Right cardiac atrium (tissue), 5 donors: ENCODE measurements at regions not wholly inside any gene's neighbourhood (a gene's known extent, or its start where the extent isn't known, plus 50 kb on each side); places are given as distances from the start of the nearest gene placed in this dataset.

Experiments used
- ATAC-seq, 2 donors: fragments of 200-7000 bp; cut with Tn5 transposase; one replicate each; pipeline versions ENCODE4 v1.8.0 to v1.9.1; 2020; ENCODE audit warnings: moderate library complexity in 2 of 2, mild to moderate bottlenecking in 1 of 2
- DNase-seq, 3 donors: peaks; one replicate each; pipeline ENCODE4 v3.0.0-alpha.2; 2020
- H3K27ac ChIP-seq: one replicate; pipeline ENCODE4 v1.5.1; 2013; ENCODE audit warnings: mild to moderate bottlenecking, low read length, control low read depth, moderate library complexity
- H3K27me3 ChIP-seq: one replicate; pipeline ENCODE4 v1.6.1; 2013; ENCODE audit not compliant: control insufficient read depth, insufficient read depth
- H3K4me1 ChIP-seq: one replicate; pipeline ENCODE4 v1.6.1; 2013; ENCODE audit warnings: low read length; ENCODE audit not compliant: control insufficient read depth, insufficient read depth
- H3K4me3 ChIP-seq: one replicate; pipeline ENCODE4 v1.5.1; 2013; ENCODE audit warnings: low read length, control low read depth
- H3K9me3 ChIP-seq: one replicate; pipeline ENCODE4 v1.6.1; 2013; ENCODE audit warnings: low read length; ENCODE audit not compliant: control insufficient read depth
- WGBS: extraction: QIAGEN DNeasy Blood & Tissue Kit; methylation state at CpG from one replicate; pipeline ENCODE4 v1.1.7; 2013; 5-methylcytosine and 5-hydroxymethylcytosine counted together
- intact Hi-C, 4 donors: fragments of 100-400 bp; cut with DNase I; formaldehyde crosslinking; loops; one replicate each; pipeline versions ENCODE4 v1.11.0 to v1.14.0; 2022 to 2023
- donor health status: healthy with polysubstance abuse.
- donor health status: DM: no; HTN: yes; CAD: no.
- donor health status: DM: no; HTN: no; CAD: no.
- donor health status: DM: no; HTN: yes; CAD: no; lungs with severe emphysema.
- donor health status: DM: yes; HTN: yes; CAD: no.

DNA sequence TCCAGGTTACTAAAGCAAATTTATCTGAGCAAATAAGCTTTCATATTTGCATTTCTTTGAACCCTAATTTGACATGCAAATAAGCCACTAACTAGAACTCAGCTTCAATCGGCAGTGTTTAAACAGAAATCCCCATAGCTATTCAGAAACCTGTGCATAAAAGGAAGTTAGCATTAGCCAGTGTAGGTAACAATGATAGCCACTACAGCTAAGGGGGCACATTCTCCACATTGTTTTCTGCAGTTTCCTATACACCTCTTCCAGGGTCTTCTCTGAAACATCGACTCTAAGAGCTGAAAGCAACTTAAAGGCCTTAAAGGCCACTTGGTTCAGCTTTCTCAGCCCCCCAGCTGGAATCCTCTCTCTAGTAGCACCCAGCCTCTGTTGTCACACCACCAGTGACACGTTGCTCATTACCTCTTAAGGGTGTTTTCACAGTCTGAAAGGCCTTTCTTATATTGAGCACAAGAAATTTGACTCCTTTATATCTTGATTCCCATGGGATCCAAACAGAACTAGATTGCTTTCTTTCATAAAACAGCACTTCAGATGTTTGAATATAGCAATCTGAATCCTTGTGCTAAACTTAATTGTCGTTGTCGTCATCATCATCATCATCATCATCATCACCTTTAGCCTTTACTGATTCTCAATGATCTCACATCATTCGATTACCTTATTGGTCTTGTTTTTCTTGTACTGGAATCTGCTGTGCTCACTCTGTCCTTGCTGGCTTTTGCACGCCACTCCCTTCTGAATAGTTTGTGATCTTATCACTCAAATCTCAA lies 93.9 kb upstream of the DAB1 start:
- Histone ChIP-seq H3K4me1 (no peaks in the 10 kb centered on the region), H3K27ac (no peak overlapping the region), H3K9me3 (no peaks in the 10 kb centered on the region), H3K4me3 (no peak overlapping the region), H3K27me3 (no peaks in the 10 kb centered on the region)
- intact Hi-C loops: no loop called here
- DNase-seq: no peak
- 58% methylated on average over 7 of the region's 7 CpGs for WGBS
- no peak for ATAC-seq

DNA sequence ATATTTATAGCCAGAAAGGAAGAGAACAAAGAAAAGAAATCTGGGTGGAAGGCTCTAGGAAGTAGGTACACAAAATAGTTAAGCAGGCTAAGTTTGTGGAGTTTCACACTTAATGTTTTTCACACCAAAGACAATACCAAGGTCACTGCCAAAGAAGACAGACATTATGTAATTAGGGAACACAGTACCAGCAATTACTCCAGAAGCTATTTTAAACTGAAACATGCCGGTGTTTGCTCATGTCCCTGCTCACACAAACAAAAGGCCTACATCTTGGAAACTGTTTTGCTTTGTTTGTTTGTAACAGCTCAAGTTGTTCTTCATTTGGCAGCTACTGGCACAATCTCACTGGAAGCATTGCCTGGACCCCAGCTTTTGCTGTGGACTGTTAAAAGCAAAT lies 88.5 kb upstream of the DAB1 start:
- no peaks in the 10 kb centered on the region for H3K4me1 ChIP-seq
- H3K4me3 ChIP-seq: no peak overlapping the region
- H3K27me3 ChIP-seq: no peaks in the 10 kb centered on the region
- WGBS: 19% methylated on average over 1 of the region's 1 CpG
- no peak overlapping the region for H3K27ac ChIP-seq
- intact Hi-C loops: no loop called here
- no peak for DNase-seq
- ATAC-seq: no peak
- no peaks in the 10 kb centered on the region for H3K9me3 ChIP-seq

DNA sequence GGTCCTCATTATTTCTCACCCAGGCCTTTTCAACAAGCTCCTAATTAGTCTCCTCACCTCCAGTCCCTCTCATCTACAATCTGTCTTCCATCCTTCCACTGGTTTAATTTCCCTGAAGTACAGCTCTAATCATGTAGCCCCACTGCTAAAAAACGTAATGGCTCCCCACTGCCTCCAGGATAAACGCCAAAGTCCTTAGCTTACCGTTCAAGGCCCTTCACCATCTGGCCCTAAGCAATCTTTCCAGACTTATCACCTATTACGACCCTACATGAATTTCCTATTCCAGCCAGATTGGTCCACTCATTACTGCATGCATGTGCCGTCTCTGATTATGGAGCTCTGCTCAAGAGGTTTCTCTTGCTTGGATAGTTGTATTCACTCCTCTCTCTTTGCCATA lies 83.1 kb upstream of the DAB1 start:
- intact Hi-C loops: no loop called here
- H3K27ac ChIP-seq: no peak overlapping the region
- ATAC-seq (no peak), DNase-seq (no peak)
- H3K4me1 ChIP-seq: no peaks in the 10 kb centered on the region
- no peak overlapping the region for H3K4me3 ChIP-seq
- 67% methylated on average over 5 of the region's 5 CpGs for WGBS
- H3K9me3 ChIP-seq: no peaks in the 10 kb centered on the region
- H3K27me3 ChIP-seq: no peaks in the 10 kb centered on the region

DNA sequence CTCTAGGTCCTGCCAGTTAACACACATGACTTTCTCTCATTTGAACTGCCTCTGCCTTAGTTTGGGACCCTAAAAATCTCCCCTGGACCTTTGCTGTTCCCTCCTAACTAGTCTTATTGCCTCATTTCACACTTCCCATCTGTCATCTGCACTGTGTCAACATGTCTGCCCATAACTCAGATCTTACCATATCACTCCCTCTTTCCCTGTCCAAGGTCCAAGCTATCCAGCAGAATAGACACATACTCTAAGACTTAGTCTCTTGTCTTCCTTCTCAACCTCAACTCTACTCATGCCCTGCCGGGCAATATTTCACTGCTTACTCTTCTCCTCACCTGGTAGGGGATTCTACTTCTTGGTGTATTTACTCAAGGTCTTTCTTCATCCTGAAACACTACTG lies 79.5 kb upstream of the DAB1 start:
- Histone ChIP-seq H3K4me3 (no peak overlapping the region), H3K9me3 (no peaks in the 10 kb centered on the region), H3K4me1 (no peaks in the 10 kb centered on the region), H3K27me3 (no peaks in the 10 kb centered on the region), H3K27ac (no peak overlapping the region)
- DNase-seq (no peak), ATAC-seq (no peak)
- WGBS: 87% methylated on average over 1 of the region's 1 CpG
- intact Hi-C loops: no loop called here

DNA sequence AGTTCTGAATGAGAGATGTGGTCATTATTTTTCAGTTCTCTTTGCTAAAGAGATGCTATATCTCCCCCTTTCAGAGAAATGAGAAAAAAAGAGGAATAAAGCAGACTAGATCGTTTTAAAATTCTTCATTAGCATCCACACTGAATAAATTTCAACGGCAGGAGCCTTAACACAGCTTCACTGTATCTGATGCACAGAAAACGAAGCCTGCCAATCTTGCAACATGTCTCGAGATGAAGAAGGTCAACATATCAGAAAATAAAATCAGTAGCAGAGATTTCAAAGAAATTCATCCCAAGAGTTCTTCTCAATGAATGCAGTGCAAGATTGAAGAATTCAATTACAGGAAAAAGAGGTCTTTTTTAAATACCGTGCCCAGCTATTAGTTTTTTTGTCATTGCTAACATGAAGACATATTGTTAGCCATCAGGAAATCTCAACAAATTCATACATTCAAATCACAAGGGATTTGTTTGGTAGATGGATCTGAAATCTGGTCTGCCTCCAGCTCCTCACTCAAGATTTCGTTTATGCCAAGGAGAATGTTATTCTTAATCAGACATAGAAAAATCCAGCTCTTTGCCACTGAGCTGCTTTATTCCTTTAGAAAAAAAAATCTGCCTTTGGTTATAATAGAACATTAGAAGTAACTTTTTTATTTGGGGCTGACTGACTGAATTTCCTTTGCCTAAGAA lies 76.4 kb upstream of the DAB1 start:
- no peaks in the 10 kb centered on the region for H3K27me3 ChIP-seq
- H3K4me1 ChIP-seq: peaks cover 2% of the 10 kb centered on the region
- intact Hi-C loops: no loop called here
- 65% methylated on average over 6 of the region's 6 CpGs for WGBS
- no peak for DNase-seq
- ATAC-seq: no peak
- no peak overlapping the region for H3K27ac ChIP-seq
- no peak overlapping the region for H3K4me3 ChIP-seq
- H3K9me3 ChIP-seq: no peaks in the 10 kb centered on the region

DNA sequence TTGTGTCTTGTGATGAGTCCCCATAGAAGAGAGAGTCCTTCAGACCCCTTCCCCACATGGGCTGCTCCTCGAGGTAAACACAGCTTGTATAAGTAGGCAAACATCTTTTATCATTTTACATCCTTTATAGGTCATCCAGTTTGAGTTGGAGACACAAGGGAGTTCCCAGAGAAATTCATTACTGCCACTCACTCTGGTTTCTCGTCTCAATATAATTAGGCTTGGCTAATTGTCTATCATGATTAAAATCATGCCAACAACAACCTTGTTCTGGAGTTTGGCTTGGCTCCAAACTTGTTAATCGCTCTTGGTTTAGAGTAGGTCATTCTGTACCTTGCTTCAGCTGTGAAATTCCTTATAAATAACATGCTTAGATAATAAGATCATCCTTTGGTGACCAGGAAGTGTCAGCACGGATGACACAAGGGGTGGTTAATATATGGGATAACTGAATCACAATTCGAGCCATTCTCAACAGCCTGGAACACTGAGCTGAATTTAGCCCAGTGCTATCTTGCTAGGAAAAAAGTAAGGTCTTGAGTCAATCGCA lies 70.7 kb upstream of the DAB1 start:
- Histone ChIP-seq H3K4me3 (no peak overlapping the region), H3K4me1 (peaks cover 2% of the 10 kb centered on the region), H3K9me3 (no peaks in the 10 kb centered on the region), H3K27me3 (no peaks in the 10 kb centered on the region), H3K27ac (no peak overlapping the region)
- no peak for DNase-seq
- no peak for ATAC-seq
- 26% methylated on average over 6 of the region's 6 CpGs for WGBS
- intact Hi-C loops: no loop called here

DNA sequence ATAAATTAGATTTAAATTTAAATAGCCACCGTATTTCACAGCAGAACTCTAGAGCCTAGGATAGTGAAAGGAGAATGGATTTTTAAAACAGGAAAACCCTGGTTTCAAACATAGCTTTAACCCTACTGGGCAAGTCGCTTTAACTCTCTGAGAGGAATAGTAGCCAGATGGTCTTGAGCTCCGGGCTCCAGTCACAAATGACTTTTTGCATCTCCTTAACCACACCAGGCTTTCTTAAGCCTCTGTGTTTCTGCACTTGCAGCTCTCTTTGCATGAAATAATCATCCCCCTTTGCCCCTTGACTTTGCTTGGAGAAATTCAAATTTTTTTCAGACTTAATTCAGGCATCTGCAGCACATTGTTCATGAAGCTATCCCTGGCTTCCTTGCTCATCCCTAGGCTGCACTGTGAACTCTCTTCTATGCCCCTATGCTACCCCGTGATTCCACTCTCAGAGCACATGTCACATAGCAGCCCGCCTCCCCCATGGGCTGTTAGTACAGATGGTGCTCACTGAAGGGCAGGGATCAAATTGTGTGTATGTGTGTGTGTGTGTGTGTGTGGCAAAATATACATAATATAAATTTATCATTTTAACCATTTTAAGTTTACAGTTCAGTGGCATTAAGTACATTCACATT lies 68.8 kb upstream of the DAB1 start:
- intact Hi-C loops: no loop called here
- Histone ChIP-seq H3K27me3 (no peaks in the 10 kb centered on the region), H3K9me3 (no peaks in the 10 kb centered on the region), H3K27ac (no peak overlapping the region), H3K4me3 (no peak overlapping the region), H3K4me1 (peaks cover 2% of the 10 kb centered on the region)
- ATAC-seq: no peak
- DNase-seq: no peak
- 62% methylated on average over 5 of the region's 5 CpGs for WGBS

DNA sequence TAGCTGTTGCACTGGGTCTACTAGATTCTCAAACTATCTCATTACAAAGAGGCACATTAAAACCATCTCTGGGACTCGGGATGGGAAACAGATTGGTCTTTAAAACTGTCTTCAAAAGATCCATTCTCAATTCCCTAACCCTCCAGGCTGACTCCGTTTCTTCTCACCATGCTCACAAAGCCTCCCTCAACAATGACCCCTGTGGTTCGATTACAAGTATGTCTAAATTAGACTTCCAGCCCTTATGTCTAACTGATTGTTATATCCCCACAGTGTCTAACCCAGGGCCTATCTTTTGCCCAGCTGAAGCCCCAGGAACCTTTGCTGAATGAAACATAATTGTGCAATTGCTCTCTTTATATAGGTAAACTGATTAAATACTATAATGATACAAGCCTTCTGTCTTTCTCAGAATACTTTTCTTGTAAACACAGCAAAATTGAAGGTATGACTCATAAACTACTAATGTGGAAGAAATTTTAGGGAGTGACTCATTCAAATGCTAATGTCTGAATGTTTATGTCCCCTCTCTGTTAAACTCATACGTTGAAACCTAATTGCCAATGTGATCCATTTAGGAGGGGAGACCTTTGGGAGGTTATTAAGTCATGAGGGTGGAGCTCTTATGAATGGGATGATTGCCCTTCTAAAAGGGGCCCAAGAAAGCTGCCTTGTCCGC lies 65.6 kb upstream of the DAB1 start:
- no peaks in the 10 kb centered on the region for H3K9me3 ChIP-seq
- DNase-seq (no peak), ATAC-seq (no peak)
- intact Hi-C loops: no loop called here
- no peak overlapping the region for H3K4me3 ChIP-seq
- no peak overlapping the region for H3K27ac ChIP-seq
- no peaks in the 10 kb centered on the region for H3K27me3 ChIP-seq
- WGBS: 78% methylated on average over 5 of the region's 5 CpGs
- H3K4me1 ChIP-seq: no peaks in the 10 kb centered on the region

DNA sequence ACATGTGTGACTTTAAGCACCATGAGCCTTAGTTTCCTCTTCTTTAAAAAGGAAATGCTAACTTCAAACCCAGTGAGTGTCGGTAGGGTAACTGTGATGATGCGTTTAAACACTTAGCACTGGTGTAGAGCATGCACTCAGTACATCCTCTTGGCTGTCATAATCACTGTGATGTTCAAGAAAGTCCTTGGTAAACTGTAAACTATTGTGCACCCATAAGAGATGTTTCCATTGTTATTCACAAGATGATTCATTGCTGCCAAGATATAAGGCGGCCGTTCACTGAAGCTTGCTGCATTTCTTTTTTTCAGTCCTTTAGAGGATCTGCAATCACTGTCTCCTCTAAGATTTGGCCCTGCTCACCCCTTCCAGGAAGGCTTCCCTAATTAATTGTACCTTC lies 61.8 kb upstream of the DAB1 start:
- no peaks in the 10 kb centered on the region for H3K27me3 ChIP-seq
- DNase-seq (no peak), ATAC-seq (no peak)
- intact Hi-C loops: no loop called here
- no peak overlapping the region for H3K4me3 ChIP-seq
- H3K9me3 ChIP-seq: no peaks in the 10 kb centered on the region
- no peaks in the 10 kb centered on the region for H3K4me1 ChIP-seq
- no peak overlapping the region for H3K27ac ChIP-seq
- WGBS: 53% methylated on average over 4 of the region's 4 CpGs

DNA sequence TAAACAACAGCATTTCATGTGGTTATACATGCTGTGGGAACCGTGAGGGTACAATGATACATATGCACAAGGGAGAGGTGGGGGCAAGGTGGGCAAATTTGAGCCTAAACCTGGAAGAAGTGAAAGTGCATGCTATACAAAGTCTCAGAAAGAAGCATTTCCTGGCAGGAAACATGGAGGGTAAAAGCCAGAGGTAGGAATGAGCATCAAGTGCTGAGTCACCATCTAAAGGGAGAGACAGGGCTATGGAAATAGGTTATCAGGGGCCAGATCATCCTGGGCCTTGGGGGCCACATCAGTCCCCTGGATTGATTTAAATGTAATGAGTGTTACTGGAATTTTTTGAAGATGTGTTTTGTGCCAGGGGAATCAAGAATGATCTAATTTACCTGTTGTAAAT lies 60.1 kb upstream of the DAB1 start:
- Histone ChIP-seq H3K27me3 (no peaks in the 10 kb centered on the region), H3K4me1 (no peaks in the 10 kb centered on the region), H3K4me3 (no peak overlapping the region), H3K27ac (no peak overlapping the region), H3K9me3 (no peaks in the 10 kb centered on the region)
- 90% methylated on average over 1 of the region's 1 CpG for WGBS
- DNase-seq: no peak
- intact Hi-C loops: no loop called here
- no peak for ATAC-seq

DNA sequence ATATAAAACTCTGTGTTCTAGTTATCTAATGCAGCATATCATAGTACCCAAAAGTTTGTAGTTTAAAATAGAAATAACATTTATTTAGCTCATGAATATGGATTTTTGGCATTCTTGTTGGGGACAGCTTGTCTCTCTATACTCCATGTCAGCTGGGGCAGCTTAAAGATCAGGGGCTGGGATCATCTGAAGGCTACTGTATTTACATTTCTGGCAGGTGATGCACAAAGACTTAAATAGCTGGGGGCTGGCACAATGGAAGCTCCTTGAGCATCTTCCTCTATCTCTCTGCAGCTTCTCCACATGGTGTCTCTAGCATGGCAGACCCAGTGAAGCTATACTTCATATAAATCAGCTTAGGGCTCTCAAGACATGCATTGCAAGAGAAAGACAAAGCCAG lies 55.6 kb upstream of the DAB1 start:
- H3K9me3 ChIP-seq: no peaks in the 10 kb centered on the region
- intact Hi-C loops: no loop called here
- no peaks in the 10 kb centered on the region for H3K27me3 ChIP-seq
- H3K27ac ChIP-seq: no peak overlapping the region
- no peak overlapping the region for H3K4me3 ChIP-seq
- H3K4me1 ChIP-seq: no peaks in the 10 kb centered on the region
- DNase-seq: no peak
- ATAC-seq: no peak
